Femur (tissue), 1 donor: ENCODE measurements at regions not wholly inside any gene's neighbourhood (a gene's known extent, or its start where the extent isn't known, plus 50 kb on each side); places are given as distances from the start of the nearest gene placed in this dataset.
"Not testable (repeated sequence)": the region's sequence is repeated elsewhere in the genome, so short reads cannot be mapped to it uniquely, and the experiment has no call there.

ENCODE experiments used
- DNase-seq: peaks from one replicate; pipeline ENCODE4 v3.0.0-alpha.2; 2017

DNA sequence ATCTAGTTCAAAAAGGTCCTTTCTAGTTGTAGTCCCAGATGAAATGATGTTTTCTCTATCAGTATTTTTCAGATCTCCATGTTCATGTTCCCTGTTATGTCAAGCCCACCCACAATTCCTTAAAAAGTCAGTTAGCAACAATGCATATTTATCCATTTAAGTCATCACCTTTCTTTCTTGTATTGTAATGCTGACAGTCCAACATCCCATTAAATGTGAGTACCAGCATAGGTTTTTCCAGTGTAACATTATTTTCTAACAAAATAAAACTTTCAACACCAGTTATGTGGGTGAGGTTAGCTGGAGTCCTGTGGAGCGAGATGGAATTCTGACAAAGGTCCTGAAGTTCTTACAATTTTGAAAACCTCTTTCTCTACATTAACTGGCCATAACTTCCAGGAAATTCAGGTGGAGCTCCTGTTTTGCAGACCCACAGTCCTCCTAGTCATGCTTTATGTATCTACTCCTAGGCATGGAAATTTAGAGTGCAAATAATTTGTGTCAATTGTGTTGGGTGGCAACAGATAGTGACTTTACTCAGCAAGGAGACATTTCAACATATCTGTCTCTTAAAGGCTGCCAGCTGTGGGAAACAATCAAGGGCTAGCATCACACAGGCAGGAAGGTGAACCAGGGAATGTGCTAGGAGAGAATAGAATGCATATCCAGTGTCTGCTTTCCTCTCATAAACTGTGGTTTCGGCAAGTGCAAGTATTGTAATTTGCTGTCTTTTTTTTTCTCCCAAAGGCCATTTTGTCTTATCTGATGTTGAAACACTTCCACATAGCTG is 162.6 kb downstream of the MTERF1 start:
- no peak for DNase-seq

DNA sequence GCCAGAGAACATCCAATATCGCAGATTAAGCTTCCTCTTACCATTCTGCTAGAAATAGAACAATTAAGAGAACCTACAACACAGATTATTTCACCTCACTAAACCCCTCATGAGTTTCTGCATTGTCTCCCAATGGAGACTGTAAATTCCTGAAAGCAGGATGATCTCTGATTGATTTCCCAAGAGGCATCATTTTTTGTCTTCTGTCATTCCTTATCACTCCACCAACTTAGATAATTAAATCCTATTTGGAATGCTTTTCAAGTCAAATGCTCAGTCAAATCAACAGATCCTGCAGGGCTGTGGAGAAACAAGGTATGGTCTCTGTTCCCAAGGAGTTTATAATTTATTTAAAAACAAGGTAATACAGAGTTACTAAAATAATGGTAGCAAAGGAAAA is 161.5 kb downstream of the MTERF1 start:
- no peak for DNase-seq

DNA sequence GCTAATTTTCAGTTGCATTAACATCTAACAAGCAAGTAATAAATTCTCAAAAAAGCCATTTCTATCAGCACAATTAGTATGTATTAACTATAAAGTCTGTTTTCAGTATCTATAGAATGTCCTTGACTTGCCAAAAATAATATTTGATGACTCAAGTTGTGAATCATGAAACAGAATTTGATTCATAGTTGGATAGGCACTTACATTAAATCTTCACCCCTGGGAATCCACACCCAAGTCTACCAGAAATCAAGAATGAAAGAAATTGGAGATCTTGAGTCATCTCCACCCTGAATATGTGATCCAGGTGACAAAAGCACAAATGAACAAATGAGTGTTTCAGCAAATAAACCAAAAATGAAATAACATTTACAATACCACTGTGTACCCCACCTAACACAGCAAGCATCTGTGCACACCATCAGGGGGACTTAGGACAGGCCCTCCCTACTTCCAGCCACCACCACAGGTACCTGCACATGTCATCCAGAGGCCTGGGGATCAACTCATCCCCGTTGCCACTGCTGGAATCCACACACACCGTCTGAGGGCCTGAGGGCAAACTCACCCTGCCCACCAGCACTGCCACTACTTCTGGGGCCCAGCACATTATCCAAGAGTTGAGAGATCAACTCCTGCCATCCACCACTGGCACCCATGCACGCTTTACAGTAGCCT is 160.1 kb downstream of the MTERF1 start:
- DNase-seq = no peak

DNA sequence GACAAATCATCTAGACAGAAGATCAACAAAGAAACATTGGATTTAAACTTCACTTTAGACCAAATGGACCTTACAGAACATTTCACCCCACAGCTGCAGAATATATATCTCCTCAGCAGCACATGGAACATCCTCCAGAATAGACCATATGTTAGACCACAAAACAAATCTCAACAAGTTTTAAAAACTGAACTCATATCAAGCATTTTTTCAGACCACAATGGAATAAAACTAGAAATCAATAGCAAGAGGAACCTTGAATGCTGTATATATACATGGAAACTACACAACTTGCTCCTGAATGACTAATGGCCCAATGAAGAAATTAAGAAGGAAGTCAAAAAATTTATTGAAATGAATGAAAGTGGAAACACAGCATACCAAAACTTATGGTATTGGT is 157.7 kb downstream of the MTERF1 start:
- DNase-seq = no peak

DNA sequence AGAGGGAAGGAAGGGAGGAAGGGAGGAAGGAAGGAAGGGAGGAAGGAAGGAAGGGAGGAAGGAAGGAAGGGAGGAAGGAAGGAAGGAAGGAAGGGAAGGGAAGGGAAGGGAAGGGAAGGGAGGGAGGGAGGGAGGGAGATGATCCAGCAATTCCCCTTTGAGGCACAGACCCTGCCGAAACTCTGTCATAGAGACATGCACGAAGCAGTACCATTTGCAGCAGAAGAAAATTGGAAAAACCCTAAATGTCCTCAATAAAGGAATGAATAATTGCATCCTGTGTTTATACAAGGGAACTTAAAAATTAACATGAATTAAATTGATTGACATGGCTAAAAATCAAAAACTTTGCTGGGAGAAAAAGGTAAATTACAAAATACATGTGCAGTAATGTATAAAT is 151.5 kb downstream of the MTERF1 start:
- not testable (repeated sequence) for DNase-seq

DNA sequence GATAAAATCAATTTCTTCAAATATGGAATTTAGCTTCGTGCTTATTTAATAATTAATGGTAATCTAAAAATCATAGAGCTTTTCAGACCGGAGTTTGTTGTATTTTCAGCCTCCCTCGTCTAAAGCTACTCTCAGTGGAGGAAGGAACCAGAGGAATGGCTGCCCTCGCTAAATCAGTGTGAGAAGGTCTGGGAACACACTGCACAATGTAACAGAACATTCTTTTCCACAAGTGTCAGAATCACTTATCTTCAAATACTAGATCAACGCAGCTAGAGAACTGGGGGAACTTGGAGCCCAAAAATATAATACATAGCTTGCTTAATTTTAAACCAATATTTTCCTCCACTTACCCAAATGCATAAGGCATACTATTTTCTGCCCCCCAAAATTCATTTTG is 148.5 kb downstream of the MTERF1 start:
- no peak for DNase-seq

DNA sequence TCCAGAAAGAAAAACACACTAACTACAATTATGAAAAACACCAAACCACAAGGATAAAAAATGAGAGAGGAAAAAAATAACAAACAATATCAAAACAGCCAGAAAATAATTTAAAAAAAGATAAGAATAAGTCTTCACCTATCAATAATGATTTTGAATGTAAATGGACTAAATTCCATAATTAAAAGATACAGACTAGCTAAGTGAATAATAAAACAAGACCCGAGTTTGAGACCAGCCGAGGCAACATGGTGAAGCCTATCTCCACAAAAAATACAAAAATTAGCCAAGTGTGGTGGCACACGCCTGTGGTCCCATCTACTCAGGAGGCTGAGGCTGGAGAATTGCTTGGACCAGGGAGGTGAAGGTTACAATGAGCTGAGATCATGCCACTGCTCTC is 131.1 kb downstream of the MTERF1 start:
- no peak for DNase-seq

DNA sequence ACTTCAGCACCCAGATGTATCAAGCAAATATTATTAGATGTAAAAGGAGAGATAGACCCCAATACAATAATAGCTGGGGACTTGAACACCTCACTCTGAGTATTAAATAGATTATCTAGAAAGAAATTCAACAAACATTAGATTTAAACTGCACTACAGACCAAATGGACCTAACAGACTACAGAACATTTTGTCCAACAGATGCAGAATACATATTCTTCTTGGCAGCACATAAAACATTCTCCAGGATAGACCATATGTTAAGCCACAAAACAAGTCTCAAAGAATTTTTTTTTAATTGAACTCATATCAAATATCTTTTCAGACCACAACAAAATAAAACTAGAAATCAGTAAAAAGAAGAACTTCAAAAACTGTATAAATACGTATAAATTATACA is 130.4 kb downstream of the MTERF1 start:
- DNase-seq = no peak

DNA sequence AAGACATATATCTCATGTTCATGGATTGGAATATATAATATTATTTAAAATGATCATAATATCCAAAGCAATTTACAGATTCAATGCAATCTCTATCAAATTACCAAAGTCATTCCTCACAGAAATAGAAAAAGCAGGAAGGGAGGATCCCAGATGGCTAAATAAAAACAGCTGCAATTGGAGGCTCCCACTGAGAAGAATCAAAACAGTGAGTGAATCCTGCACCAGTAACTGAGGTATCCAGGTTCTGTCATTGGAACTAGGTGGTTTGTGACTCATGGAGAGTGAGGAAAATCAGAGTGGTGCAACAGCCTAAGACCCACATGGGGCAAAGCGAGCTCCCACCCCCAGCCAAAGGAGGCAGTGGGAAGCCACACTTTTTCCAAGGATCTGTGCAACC is 128.4 kb downstream of the MTERF1 start:
- DNase-seq = no peak

DNA sequence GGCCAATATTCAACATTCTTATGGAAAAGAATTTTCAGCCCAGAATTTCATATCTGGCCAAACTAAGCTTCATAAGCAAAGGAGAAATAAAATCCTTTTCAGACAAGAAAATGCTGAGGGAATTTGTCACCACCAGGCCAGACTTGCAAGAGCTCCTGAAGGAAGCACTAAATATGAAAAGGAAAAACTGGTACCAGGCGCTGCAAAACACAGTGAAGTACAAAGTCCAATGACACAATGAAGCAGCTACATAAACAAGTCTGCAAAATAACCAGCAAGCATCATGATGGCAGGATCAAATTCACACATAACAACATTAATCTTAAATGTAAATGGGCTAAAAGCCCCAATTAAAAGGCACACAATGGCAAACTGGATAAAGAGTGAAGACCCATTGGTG is 126.2 kb downstream of the MTERF1 start:
- DNase-seq = not testable (repeated sequence)

DNA sequence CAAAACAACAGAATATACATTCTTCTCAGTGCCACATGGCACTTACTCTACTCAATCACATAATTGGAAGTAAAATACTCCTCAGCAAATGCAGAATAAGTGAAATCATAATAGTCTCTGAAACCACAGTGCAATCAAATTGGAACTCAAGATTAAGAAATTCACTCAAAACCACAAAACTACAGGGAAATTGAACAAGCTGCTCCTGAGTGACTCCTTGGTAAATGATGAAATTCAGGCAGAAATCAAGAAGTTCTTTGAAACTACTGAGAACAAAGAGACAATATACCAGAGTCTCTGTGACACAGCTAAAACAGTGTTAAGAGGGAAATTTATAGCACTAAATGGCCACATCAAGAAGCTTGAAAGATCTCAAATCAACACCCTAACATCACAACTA is 125.4 kb downstream of the MTERF1 start:
- DNase-seq = not testable (repeated sequence)

DNA sequence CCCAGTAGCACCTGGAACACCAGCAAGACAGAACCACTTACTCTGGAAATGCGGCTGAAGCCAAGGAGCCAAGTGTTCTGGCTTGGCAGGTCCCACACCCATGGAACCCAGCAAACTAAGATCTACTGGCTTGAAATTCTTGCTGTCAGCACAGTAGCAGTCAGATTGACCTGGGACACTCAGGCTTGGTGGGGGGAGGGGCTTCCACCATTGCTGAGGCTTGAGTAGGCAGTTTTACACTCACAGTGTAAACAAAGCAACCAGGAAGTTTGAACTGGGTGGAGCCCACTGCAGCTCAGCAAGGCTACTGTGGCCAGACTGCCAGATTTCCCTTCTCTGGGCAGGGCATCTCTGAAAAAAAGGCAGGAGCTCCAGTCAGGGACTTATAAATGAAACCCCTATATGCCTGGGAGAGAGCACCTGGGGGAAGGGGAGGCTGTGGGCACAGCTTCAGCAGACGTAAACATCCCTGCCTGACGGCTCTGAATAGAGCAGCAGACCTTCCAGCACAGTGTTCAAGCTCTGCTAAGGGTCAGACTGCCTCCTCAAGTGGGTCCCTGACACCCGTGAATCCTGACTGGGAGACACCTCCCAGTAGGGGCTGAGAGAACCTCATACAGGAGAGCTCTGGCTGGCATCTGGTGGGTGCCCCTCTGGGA is 121.2 kb downstream of the MTERF1 start:
- DNase-seq = no peak

DNA sequence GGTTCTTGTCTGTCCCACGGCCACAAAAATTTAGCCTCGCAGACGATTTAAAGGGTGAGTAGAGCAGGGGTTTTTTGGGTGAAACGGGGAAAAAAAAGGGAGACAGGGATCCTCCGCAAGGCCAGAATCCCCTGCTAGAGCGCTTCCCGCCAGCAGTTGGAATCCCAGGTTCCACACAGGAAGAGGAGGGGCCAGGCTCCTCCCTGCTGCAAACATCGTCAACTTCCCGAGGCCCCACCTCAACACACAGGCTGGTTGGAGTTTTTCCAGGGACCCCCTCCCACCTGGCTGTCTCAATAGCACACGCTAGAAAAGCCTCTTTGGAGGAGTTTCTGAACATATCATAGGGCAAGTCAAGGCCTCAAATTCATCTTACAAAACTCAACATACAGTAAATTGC is 112.7 kb downstream of the MTERF1 start:
- DNase-seq = no peak

DNA sequence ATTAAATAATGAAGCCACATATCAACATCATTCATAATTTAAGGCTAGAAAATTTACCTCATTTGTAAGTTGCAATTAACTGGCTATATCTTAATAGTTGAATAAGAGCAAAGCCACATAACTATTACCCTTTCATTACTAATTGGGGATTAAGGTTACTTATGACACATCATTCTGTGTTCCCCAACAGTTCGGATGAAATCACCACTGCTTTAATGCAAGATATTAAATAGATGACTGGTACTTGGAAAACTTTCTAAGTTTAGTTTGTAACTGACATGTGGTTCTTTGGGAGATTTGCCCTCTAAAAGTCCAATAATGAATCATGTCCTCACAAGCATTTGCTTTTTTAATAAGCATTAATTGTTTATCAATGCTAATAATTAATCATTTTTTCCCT is 109.1 kb downstream of the MTERF1 start:
- no peak for DNase-seq

DNA sequence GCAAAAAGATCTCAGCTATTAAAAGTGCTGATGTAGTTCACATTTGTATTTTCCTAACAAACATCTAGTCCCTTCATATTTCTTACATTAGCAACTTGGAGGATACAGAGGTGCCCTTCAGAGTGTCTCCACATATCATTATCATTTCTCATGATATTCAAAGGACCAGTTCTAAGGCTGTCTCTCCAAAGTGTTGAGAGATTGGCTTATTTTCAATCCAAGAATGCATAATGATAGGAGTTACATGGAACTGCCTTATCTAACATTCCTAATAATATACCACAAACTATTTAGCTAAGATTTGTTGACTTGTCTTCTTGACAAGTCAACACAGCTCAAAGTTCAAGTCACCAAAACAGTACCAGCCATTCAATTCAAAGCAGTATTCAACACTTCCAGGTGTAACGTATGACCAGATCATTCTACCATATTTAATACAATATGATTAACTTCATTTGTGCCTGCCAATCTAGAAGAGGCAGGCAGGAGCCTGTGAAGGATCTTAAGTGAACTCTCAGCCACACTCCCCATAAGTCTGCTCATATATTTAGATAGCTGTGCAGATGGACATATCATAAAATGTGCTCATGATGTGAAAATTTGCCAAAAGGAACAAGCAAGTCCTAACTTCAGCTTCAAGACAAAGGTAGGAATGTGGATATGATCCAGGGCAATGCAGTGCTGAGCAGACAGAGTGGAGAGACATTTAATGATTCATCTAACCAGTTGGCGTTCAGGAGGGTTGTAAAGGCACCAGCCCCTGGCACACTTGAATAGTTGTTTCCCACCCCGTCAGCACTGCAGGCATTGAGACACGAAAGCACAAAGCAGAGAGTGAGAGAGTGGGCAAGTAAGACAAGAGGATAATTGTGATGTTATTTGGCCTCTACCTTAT is 108.3 kb downstream of the MTERF1 start:
- DNase-seq = no peak

DNA sequence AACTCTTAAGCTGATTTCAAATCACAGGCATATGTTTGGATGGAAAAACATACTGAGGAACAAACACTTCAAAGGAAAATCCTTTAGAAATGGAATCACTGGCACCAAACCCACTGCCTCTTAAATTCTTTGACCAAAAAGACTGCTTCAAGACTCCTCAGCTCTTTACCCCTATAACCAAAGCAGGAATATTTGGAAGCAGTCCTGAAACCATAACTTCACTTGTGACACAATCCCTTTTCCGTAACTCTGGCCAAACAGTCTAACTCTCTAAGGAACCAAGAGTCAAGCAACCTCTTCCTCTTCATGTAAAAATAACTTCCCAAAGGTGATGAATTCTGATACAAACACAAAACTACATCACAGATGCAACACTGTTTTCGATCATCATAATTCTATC is 104.3 kb downstream of the MTERF1 start:
- no peak for DNase-seq

DNA sequence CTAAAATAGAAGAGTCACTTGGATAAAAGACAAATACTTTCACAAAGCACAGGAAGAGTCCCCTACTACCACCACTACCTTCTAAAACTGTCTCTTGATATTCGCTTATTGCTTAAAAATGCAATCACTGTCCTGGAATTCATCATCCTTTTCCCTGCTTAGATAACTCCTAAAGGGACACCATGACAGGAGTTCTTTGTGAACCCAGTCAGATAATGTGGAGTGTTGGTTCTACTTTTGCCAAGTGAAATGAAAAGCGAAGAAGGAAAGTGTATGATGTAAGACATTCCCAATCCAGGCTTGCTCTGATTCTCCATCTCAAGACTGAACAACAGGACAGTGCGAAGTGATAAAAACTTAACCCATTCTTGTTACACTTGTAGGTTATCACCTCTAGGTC is 103.0 kb downstream of the MTERF1 start:
- DNase-seq = no peak

DNA sequence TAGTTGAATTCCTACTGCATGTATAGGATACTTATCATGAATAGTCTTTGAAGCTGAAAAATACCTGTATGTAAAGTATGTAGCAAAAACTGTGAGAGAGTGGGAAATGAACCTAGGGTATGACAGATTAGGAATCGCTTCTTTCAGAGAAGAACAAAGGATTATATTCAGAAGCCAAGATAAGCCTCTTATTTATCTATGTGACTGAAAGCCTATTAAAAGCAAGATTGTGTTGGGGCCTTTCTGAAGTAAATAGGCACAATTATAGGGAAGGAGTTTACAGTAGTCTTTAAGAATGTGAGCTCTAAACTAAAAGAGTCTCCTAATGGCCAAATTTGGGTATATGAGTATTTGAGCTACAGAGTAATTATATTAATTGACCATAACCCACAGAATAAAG is 102.1 kb downstream of the MTERF1 start:
- DNase-seq = no peak

DNA sequence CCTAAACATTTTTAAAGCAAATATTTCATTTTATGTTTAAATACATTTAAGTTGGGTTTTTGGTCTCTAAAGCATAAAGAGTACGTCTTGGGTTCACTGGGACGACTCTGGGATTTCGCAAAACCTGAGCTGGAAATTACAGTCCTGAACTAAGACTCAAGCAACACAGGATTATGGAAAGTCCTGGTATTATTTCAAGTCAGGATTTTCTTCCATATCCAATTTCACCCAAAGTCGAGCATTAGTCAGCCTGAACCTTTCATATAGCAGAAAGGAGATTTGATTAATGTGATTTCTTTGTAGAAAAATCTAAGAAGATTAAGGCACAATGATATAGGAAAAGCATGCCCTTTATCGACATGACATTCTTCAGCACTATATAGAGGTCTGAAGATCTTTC is 100.0 kb downstream of the MTERF1 start:
- no peak for DNase-seq

DNA sequence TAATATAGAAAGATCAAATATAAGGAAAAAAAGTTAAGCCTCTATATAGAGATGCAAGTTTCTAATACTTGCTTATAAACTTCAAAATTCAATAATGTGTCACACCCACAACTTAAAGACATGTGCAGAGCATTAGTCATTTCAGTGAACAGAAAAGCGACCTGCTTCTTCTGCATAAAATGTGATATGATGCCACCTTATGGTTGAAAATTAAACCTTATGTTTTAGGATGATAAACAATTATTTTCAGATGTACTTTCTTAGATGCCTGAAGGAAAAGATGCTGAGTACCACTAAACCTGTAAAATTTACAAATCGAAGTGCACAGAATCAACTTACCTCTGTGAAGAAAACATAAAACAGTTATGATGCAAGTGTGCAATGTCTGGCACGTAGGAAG is 96.0 kb downstream of the MTERF1 start:
- DNase-seq = no peak

DNA sequence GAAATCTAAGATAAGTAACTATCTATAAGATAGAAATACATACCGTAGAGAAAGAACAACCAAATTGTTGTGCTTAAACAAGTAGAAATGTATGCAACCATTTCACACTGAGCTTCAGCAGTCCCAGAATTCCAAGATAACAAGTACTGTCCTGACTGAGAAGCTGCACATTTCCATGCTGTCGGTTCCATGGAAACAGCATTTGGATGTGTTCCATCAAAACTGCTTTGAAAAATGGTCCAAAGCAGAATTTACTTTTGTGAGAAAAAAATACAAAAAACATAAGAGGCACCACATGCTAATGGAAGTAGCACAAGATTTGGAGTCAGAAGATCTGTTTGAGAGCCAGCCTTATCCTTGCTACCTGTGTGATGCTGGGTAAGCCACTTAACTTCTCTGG is 92.6 kb downstream of the MTERF1 start:
- no peak for DNase-seq

DNA sequence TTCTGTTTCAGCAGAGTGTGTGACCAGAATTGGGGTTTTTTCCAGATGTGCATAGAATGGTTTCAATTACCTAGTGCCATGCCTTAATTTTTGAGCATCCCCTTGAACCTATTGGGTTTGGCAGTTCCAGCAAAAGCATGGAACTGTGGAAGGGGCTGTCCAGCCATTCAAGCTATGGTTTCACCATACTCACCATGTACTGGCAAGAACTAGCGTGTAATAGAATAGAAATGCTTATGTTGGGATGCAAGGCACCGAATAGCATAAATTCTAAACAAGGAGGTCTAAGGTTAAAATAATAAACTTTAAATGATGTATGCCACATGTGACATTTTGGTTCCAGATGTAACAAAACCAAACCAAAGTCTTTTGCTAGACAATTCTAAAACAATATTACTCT is 91.4 kb downstream of the MTERF1 start:
- DNase-seq = no peak

DNA sequence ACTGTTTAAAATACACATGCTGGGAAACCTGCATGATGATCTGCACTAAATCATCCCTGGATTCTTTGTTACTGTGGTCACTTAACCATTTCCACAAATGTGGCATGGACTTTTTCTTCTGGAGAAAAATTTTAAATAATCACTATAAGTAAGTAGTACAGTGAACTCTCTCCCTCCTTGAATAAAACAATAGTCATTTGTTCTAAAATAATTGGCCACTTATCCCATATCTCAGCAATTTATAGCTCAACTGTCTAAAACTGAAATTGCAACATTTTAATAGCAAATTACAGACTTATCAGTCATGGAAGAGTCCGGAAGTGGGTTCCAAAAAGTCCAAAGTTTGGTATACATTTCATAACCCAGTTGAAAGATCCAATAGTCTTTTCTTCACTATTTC is 90.9 kb downstream of the MTERF1 start:
- DNase-seq = no peak
